DND-41 (cell line): ENCODE measurements at regions not wholly inside any gene's neighbourhood (a gene's known extent, or its start where the extent isn't known, plus 50 kb on each side); places are given as distances from the start of the nearest gene placed in this dataset.

Experiments used
- CTCF ChIP-seq: IDR thresholded peaks from 2 replicates; pipeline ENCODE4 v1.5.1; 2012; ENCODE audit warnings: borderline replicate concordance, low read length, moderate library complexity, mild to moderate bottlenecking; ENCODE audit not compliant: poor library complexity, severe bottlenecking; ENCODE audit errors: extremely low read depth
- EZH2 ChIP-seq: IDR thresholded peaks from 3 replicates; pipeline ENCODE4 v1.6.1; 2012; ENCODE audit warnings: borderline replicate concordance, low read depth, mild to moderate bottlenecking, moderate library complexity, low read length, inconsistent platforms; ENCODE audit not compliant: severe bottlenecking

GRCh38 chr9:78973907-78974306 lies 597.9 kb upstream of the TLE4 start:
- no peak for TF ChIP-seq CTCF
- no peak for TF ChIP-seq EZH2
